ENCODE measurements at regions not wholly inside any gene's neighbourhood (a gene's known extent, or its start where the extent isn't known, plus 50 kb on each side); places are given as distances from the start of the nearest gene placed in this dataset.

DNA sequence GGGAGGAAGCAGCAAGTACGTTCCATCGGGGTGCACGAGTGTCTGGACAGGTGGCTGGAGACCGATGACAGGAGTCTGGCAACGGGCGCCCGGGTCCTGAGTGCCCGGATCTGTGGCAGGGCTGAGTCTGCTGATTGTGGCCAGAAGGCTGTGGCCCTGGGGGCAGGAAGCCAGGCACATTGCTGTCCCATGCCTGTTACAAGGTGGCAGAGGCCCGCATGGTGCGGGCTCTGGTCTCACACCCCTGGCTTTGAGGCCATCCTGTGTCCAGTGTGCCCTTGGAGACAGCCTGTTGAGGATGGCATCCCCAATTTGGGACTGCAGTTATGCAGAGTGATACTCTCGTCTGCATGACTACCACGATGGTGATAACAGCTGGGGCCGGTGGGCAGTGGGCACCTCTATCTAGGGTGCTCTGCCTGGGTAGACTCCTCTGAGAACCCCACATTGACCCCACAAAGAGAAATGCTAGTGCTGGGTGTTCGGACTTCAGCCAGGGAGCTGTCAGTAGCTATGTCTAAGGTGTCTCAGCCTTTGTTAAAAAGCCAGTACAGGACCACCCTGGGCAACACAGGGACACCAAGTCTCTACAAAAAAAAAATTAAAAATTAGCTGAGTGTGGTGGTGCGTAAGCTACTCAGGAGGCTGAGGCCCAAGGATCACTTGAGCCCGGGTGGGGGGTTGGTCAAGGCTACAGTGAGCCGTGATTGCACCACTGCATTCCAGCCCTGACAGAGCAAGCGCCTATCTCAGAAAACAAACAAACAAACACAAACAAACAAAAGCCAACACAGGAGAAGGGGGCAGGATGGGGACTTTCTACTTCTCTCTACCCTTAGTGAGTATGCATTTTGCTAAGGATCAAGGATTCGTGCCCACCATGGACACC, 88.3 kb downstream of the RHOB start:
- TF ChIP-seq, protein P1, sequence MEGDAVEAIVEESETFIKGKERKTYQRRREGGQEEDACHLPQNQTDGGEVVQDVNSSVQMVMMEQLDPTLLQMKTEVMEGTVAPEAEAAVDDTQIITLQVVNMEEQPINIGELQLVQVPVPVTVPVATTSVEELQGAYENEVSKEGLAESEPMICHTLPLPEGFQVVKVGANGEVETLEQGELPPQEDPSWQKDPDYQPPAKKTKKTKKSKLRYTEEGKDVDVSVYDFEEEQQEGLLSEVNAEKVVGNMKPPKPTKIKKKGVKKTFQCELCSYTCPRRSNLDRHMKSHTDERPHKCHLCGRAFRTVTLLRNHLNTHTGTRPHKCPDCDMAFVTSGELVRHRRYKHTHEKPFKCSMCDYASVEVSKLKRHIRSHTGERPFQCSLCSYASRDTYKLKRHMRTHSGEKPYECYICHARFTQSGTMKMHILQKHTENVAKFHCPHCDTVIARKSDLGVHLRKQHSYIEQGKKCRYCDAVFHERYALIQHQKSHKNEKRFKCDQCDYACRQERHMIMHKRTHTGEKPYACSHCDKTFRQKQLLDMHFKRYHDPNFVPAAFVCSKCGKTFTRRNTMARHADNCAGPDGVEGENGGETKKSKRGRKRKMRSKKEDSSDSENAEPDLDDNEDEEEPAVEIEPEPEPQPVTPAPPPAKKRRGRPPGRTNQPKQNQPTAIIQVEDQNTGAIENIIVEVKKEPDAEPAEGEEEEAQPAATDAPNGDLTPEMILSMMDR (IDR thresholded peaks at IDR 0.05) = no peak
- no peak for TF ChIP-seq EZH2 (IDR thresholded peaks at IDR 0.05)

Measured in neural progenitor cell (in vitro differentiated cells).